Islet of Langerhans (tissue), 1 donor: ENCODE measurements at regions not wholly inside any gene's neighbourhood (a gene's known extent, or its start where the extent isn't known, plus 50 kb on each side); places are given as distances from the start of the nearest gene placed in this dataset.
"Not testable (repeated sequence)": the region's sequence is repeated elsewhere in the genome, so short reads cannot be mapped to it uniquely, and the experiment has no call there.

Experiments used
- FAIRE-seq: peaks from one replicate; lab custom pipeline; 2011; peaks lifted over from hg19 to GRCh38; lab: Jason Lieb, UNC

DNA sequence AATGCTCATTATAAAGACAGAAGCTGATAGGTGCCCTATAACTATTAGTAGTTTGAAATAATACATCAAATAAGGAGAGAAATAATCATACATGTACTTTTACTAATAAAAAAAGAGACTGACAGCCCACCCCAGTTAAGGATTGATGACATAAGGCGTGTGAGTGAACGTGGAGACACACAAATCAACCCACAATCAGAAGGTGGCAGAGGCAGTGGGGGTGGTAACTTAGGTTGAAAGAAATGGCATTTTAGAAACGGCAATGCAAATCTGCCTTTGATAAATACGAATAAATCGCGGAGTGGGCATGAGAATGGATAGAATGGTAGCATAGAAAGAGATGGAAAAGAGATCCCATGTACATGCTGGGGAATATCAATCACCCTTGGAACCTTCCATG lies 256.2 kb upstream of the ATP10A start:
- FAIRE-seq = no peak

DNA sequence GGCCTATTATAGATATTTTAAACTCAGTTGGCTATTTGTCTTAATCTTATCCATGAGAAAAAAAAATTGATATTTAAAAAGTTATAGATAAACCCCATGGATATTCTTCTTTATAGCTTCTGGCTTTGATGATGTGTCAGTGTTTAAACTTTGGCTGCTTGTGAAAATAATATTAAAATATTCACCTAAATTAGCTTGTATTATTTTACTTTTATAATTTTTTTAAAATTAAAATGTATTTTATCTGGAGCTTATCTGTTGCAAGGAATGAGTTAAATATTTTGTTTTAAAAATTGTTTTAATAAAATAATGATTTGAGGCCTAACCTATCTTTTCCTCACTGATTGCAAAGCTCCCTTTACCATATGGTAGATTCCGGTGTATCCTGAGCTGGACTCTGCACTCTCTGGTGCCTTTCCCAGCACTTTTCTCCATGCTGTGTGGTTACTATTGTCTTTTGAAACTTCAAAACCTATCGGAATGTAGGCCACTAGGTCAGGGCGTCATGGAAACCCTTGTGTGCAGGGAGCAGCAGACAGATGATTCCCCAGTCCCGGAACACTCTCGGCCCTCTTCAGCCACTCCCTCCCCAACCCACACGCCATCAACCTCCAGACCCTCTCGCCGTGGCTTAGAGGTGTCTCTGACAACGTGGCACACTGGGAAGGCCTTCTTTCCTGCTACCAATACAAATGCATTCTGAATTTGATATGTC lies 252.3 kb upstream of the ATP10A start:
- FAIRE-seq = no peak

DNA sequence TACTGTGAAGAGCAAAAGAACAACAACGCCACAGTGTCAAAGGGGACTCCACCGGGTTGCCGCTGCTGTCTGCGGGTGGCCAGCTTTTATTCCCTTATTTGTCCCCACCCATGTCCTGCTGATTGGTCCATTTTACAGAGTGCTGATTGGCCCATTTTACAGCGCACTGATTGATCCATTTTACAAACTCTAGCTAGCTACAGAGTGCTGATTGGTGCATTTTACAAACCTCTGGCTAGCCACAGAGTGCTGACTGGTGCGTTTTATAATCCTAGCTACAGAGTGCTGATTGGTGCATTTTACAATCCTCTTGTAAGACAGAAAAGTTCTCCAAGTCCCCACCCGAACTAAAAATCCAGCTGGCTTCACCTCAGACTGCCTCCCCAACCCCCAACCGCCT lies 251.0 kb upstream of the ATP10A start:
- not testable (repeated sequence) for FAIRE-seq

- no peak for FAIRE-seq
Observed at GRCh38 chr15:26113296-26113695, 250.2 kb upstream of the ATP10A start.

DNA sequence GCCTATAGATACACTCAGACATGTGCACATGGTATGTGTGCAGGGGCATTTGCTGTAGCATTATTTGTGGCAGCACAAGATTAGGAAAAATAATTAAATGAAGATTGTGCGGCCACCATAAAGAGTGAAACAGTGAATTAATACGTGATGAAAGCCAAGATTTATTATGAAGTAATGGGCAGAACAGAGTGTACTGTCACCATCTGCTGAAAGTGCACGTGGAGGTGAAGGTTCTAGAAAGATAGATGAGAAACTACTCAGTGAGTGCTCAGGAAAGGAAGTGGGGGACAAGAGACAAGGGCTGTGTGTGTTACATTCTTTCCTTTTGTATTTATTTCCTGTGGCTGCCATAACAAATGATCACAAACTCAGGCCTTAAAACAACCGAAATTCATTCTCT lies 246.1 kb upstream of the ATP10A start:
- FAIRE-seq = no peak

- FAIRE-seq = no peak
Observed at GRCh38 chr15:26106556-26106955, 243.4 kb upstream of the ATP10A start.

DNA sequence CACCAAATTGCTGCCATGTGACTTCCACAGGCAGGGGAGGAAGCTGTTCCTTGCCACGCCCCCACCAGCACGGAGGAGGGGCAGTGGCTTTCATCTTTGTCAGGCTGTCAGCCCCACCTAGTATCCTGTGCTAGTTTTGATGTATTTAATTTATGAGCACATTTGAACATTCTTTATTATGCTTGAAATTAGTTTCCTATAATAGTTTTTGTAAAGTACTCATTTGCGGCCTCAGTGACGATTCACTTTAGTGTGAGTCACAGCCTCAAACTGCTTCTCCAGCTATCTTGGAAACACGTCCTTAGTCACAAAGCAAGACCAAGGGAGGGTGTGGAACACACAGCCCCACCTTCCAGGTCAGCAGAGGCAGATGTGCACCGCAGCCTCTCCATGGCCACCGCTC lies 239.9 kb upstream of the ATP10A start:
- no peak for FAIRE-seq

- no peak for FAIRE-seq
Observed at GRCh38 chr15:26102365-26102764, 239.2 kb upstream of the ATP10A start.

DNA sequence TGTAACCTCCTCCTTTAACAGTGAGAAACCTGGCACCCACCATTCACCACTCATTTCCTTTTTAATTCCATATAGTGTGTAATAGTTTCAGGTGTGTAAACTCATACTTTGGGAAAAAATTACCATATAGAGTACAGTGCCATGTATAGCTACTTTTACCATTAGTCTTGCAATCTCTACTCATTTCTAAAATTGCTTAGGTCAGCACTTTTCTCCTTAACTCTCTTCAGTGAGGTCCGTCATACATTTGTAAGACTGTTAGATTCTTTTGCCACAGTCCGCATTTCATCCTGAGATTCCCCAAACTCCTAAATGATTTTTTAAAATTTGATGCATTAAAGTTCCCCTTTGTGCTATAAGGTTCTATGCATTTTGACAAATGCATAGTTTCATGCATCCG lies 238.3 kb upstream of the ATP10A start:
- no peak for FAIRE-seq

DNA sequence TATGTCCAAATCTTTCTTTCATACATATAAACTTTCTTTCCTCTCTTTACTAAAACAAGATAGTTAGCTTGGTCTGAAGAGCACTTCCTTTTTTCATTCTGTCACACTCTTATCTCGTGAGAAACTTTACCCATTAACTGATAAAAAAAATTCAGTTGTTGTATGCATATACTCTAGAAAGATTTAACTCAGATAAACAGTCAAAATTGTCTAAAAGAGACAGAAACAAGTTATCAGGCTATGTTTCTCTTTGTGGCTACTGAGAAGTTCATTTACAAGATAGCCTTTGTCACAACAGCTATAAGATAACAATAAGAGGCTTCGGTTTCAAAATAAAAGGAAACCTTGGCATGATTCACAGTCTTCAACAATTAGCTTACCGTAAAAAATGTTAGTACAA lies 235.7 kb upstream of the ATP10A start:
- FAIRE-seq = no peak

DNA sequence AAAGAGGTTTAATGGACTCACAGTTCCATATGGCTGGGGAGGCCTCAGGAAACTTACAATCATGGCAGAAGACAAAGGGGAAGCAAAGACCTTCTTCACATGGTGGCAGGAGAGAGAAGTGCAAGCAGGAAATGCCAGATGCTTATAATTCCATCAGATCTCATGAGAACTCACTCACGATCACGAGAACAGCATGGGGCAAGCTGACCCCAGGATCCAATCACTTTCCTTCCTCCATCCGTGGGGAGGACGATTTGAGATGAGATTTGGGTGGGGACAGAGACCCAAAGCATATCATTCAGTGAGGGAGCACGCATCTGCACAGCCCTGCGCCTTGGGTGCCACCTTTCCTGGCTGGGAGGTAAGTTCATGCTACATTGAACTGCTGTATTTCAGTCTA lies 234.1 kb upstream of the ATP10A start:
- no peak for FAIRE-seq

DNA sequence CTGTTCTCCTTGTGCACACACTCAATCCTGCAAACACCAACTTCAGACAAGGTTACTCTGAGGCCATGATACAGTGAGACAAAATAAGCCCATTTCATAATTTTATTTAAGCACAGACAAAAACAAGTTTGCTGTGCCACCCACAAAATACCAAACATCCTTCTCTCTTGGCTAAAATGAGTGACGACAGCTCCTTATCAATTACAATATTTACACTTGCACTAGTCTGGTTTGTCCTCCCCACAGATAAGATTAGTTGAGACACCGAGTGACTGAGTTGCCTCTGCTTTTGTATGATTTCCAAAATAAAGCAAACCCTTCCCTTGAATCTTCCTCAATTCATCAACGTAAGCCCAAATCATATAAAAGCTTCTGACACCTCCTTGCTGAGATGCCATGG lies 233.5 kb upstream of the ATP10A start:
- FAIRE-seq = no peak

DNA sequence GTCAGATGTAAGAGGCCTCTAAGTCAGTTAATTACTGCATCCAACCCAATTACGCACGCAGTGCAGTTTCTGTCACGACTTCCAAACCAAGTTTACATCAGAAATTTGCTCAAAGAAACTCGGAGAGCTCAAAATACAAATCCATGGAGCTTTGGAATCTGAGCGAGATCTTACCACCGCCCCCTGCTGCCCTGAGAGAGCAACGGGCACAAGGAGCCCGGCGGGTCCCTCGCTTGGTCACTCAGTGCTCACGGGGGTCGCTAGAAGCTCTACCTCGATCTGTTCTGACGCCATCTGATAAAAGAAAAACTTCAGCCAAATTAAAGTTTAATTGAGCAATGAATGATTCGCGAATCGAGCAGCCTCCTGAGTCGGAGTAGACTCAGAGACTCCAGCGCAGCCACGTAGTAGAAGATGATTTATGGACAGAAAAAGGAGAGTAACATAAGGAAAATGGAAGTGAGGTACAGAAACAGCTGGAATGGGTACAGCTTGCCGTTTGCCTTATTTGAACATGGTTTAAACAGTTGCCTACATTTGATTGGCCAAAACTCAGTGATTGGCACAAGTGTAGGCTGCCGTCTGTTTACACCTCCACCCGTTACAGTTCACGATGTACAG lies 232.7 kb upstream of the ATP10A start:
- no peak for FAIRE-seq

DNA sequence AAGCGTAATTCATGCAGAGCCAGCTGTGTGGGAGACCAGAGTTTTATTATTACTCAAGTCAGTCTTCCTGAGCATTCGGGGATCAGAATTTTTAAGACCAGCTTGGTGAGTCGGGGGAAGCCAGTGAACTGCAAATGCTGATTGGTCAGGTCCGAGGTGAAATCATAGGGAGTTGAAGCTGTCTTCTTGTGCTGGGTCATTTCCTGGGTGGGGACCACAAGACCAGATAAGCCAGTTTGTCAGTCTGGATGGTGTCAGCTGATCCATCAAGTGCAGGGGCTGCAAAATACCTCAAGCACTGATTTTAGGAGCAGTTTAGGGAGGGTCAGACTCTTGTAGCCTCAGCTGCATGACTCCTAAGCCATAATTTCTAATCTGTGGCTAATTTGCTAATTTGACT lies 228.1 kb upstream of the ATP10A start:
- FAIRE-seq = no peak

DNA sequence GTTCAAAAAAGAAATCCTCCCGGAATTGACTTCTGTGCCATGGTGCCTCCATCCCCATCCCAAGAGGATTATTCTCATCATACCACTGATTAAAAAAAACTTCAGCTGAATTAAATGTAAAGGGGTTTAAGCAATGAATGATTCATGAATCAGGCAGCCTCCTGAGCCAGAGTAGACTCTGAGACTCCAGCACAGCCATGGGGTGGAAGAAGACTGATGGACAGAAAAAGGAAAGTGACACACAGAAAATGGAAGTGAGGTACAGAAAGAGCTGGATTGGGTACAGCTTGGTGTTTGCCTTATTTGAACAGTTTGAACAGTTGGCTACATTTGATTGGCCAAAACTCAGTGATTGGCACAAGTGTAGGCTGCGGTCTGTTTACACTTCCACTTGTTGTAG lies 224.8 kb upstream of the ATP10A start:
- no peak for FAIRE-seq

DNA sequence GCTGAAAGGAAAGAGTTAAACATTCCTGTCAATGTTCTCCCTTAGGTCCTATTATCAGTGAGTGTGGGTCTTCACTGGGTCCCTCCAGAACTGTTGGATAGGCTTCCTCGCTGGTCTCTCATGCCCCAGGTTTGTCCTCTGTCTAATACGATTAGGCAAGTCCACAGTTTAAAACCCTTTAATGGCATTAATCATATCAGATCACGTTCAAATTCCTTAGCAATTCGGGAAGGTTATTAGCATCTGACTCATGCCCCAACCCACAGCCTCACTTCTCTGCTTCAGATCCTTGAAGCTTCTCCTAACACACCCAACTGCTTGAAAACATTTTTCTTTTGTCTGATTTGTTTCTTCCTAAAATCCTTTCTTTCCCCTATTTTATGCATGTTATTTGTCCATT lies 224.3 kb upstream of the ATP10A start:
- no peak for FAIRE-seq

DNA sequence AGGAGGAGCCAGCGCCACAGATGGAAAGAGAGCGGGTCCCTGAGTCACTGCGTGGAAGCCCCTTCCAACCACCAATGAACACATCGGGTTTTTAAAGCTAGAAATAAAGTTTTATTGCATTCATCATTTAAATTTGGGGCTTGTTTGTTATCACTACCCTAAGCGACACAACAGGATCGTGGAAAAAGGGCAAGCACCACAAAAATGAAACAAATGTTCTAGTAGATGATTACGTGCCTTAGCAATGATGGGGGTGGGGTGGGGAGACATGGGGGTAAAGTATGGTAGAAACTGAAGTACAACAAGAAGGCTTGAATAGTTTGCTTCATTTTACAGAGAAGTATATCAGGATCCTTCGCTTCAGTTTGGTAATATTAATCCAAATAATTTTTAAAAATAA lies 221.6 kb upstream of the ATP10A start:
- FAIRE-seq = no peak

GRCh38 chr15:26083896-26084295 lies 220.8 kb upstream of the ATP10A start:
- no peak for FAIRE-seq

- FAIRE-seq = no peak
Observed at GRCh38 chr15:26083457-26083856, 220.3 kb upstream of the ATP10A start.

DNA sequence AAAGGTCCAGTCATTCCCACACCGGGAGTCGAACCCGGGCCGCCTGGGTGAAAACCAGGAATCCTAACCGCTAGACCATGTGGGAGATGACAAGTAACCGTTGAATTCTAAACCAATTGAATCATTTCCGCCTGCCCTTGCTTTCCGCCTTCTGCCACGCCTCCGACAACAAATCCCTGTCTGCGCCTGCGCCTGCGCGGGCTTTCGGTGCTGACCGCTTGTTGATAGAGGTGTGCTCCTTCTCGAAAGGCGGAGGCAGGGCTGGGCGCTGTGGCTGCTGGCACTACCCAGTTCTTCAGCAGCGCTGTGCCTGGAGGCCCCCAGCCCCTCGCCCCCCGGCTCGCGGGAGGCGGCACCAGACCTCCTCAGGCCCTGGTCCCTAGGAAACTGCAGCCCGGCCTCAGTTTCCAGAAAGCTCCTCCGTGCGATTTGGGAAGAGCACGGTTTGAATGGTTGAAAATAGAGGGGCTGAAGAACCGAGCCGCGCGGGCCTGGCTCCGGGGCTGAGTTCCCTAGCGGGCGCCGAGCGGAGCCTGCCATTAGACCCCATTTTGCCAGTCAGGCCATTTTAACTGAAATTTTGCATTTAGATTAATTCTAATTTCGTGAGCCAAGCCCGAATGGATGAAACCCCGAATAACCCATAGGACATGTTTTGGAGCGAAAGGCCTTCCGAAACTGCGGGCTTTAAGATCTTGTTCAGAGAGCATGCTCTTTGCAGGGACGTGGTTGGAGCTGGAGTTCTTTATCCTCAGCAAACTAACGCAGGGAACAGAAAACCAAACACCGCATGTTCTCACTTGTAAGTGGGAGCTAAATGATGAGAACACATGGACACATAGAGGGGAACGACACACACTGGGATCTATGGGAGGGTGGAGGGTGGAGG lies 219.3 kb upstream of the ATP10A start:
- peak; percentile 98 for FAIRE-seq

GRCh38 chr15:26081758-26082220 lies 218.7 kb upstream of the ATP10A start:
- FAIRE-seq = no peak

GRCh38 chr15:26075770-26076169 lies 212.6 kb upstream of the ATP10A start:
- no peak for FAIRE-seq
